Mesendoderm (in vitro differentiated cells): ENCODE measurements at regions not wholly inside any gene's neighbourhood (a gene's known extent, or its start where the extent isn't known, plus 50 kb on each side); places are given as distances from the start of the nearest gene placed in this dataset.
A peak's percentile ranks its signal among the peaks of the same experiment; 100 is the strongest.
"Not testable (repeated sequence)": the region's sequence is repeated elsewhere in the genome, so short reads cannot be mapped to it uniquely, and the experiment has no call there.

ENCODE experiments used
- DNase-seq: peaks from one replicate; pipeline ENCODE4 v3.0.0; 2013
- H2AK5ac ChIP-seq: 2 replicates; pipeline ENCODE4 v1.6.1; 2013; ENCODE audit warnings: low read length, inconsistent platforms
- H2BK120ac ChIP-seq: 2 replicates; pipeline ENCODE4 v1.6.1; 2013; ENCODE audit warnings: low read depth, mild to moderate bottlenecking, low read length, moderate library complexity, mixed read lengths
- H2BK15ac ChIP-seq: replicated peaks from 2 replicates; pipeline ENCODE4 v1.6.1; 2013; ENCODE audit warnings: low read depth, mild to moderate bottlenecking, moderate library complexity
- H2BK5ac ChIP-seq: 2 replicates; pipeline ENCODE4 v1.6.1; 2013; ENCODE audit warnings: low read length, inconsistent platforms
- H3K18ac ChIP-seq: 2 replicates; pipeline ENCODE4 v1.6.1; 2013; ENCODE audit warnings: mild to moderate bottlenecking, low read length, mixed read lengths
- H3K23ac ChIP-seq: one replicate; pipeline ENCODE4 v1.6.1; 2013; ENCODE audit warnings: low read length
- H3K27ac ChIP-seq: 2 replicates; pipeline ENCODE4 v1.5.1; 2013; ENCODE audit warnings: low read depth, mild to moderate bottlenecking, inconsistent platforms, low read length, moderate library complexity
- H3K27me3 ChIP-seq: 2 replicates; pipeline ENCODE4 v1.6.1; 2013; ENCODE audit warnings: low read length, control low read depth, mild to moderate bottlenecking, inconsistent platforms; ENCODE audit not compliant: insufficient read depth, poor library complexity
- H3K36me3 ChIP-seq: 2 replicates; pipeline ENCODE4 v1.6.1; 2013; ENCODE audit warnings: low read length, inconsistent platforms; ENCODE audit not compliant: control insufficient read depth, insufficient read depth
- H3K4ac ChIP-seq: one replicate; pipeline ENCODE4 v1.6.1; 2013; ENCODE audit warnings: low read depth, mild to moderate bottlenecking, low read length, moderate library complexity
- H3K4me1 ChIP-seq: 2 replicates; pipeline ENCODE4 v1.6.1; 2013; ENCODE audit warnings: low read depth, low read length, inconsistent platforms; ENCODE audit not compliant: control insufficient read depth
- H3K4me2 ChIP-seq: 2 replicates; pipeline ENCODE4 v1.6.1; 2013; ENCODE audit warnings: low read length
- H3K4me3 ChIP-seq: 2 replicates; pipeline ENCODE4 v1.5.1; 2013; ENCODE audit warnings: mild to moderate bottlenecking, low read length
- H3K56ac ChIP-seq: one replicate; pipeline ENCODE4 v1.6.1; 2013; ENCODE audit warnings: low read length
- H3K79me1 ChIP-seq: 2 replicates; pipeline ENCODE4 v1.6.1; 2013; ENCODE audit warnings: low read length, inconsistent platforms
- H3K79me2 ChIP-seq: 2 replicates; pipeline ENCODE4 v1.6.1; 2013; ENCODE audit warnings: mild to moderate bottlenecking, low read length; ENCODE audit not compliant: control insufficient read depth, insufficient read depth
- H3K9ac ChIP-seq: 2 replicates; pipeline ENCODE4 v1.6.1; 2013; ENCODE audit warnings: low read length, inconsistent platforms
- H4K5ac ChIP-seq: one replicate; pipeline ENCODE4 v1.6.1; 2013; ENCODE audit warnings: low read length
- H4K8ac ChIP-seq: one replicate; pipeline ENCODE4 v1.6.1; 2013; ENCODE audit warnings: low read depth, mild to moderate bottlenecking, control low read depth, low read length, moderate library complexity
- WGBS: extraction: QIAGEN DNeasy Blood & Tissue Kit; methylation state at CpG from one replicate; pipeline ENCODE4 v1.1.7; 2013; ENCODE audit warnings: low lambda C conversion rate, missing lambda C conversion rate; ENCODE audit not compliant: insufficient coverage; ENCODE audit errors: extremely low coverage; 5-methylcytosine and 5-hydroxymethylcytosine counted together

DNA sequence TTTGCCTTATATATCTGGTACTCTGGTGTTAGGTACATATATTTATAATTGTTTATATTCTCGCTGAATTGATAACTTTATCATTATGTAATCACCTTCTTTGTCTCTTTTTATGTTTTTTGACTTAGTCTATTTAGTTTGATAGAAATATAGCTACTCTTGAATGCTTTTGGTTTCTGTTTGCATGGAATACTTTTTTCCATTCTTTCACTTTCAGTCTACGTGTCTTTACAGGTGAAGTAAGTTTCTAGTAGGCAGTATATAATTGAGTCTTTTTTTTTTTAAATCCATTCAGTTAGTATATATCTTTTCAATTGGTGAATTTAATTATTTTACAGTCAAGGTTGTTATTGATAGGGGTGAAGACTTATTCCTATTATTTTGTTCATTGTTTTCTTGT lies 131.7 kb downstream of the PSAT1 start:
- no peaks in the 10 kb centered on the region for H3K36me3 ChIP-seq
- no peak overlapping the region for H3K27ac ChIP-seq

DNA sequence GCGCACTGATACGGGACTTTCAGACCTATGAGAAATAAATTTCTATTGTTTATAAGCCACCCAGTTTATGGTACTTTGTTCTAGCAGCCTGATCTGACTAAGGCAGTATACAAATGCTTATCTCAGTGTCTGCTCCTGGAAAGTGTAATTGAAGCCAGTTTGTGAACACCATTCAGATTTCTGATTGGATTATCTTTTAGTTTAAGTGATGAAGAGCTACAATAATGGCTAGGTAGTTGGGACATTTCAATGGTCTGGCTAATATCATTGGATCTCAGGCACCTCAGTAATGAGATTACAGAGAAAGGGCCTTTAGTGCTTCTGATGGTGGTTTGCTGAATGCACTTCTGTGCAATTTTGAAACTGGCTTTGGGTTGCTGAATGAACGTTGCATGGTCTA lies 133.5 kb downstream of the PSAT1 start:
- no peak overlapping the region for H3K23ac ChIP-seq
- H3K79me2 ChIP-seq: no peaks in the 10 kb centered on the region
- H3K27ac ChIP-seq: no peak overlapping the region
- H3K27me3 ChIP-seq: no peaks in the 10 kb centered on the region
- no peak overlapping the region for H4K5ac ChIP-seq
- no peak overlapping the region for H2BK5ac ChIP-seq
- no CpG with 5 or more reads among the region's 3 CpGs for WGBS
- H4K8ac ChIP-seq: no peak overlapping the region
- no peak overlapping the region for H3K18ac ChIP-seq
- H3K4ac ChIP-seq: no peak overlapping the region
- no peak overlapping the region for H2BK15ac ChIP-seq
- no peaks in the 10 kb centered on the region for H3K79me1 ChIP-seq
- no peaks in the 10 kb centered on the region for H3K4me1 ChIP-seq
- no peak overlapping the region for H2BK120ac ChIP-seq
- no peak overlapping the region for H3K4me3 ChIP-seq
- no peak for DNase-seq
- no peak overlapping the region for H3K9ac ChIP-seq
- H3K36me3 ChIP-seq: no peaks in the 10 kb centered on the region
- no peak overlapping the region for H3K56ac ChIP-seq
- H2AK5ac ChIP-seq: no peak overlapping the region
- no peak overlapping the region for H3K4me2 ChIP-seq

More for the DNA sequence above, 131.7 kb downstream of the PSAT1 start:
- H3K4ac ChIP-seq: no peak overlapping the region
- no peaks in the 10 kb centered on the region for H3K4me1 ChIP-seq
- H2AK5ac ChIP-seq: no peak overlapping the region
- H2BK5ac ChIP-seq: no peak overlapping the region
- no peak overlapping the region for H3K9ac ChIP-seq
- no peaks in the 10 kb centered on the region for H3K79me2 ChIP-seq
- no peak overlapping the region for H2BK15ac ChIP-seq
- no peak overlapping the region for H3K4me2 ChIP-seq
- H4K5ac ChIP-seq: no peak overlapping the region
- H2BK120ac ChIP-seq: no peak overlapping the region
- H3K4me3 ChIP-seq: no peak overlapping the region
- H3K79me1 ChIP-seq: no peaks in the 10 kb centered on the region
- H3K18ac ChIP-seq: no peak overlapping the region
- H3K23ac ChIP-seq: no peak overlapping the region
- H3K27me3 ChIP-seq: no peaks in the 10 kb centered on the region
- no CpG with 5 or more reads among the region's 2 CpGs for WGBS
- no peak overlapping the region for H4K8ac ChIP-seq
- H3K56ac ChIP-seq: no peak overlapping the region
- no peak for DNase-seq

- H3K79me2 ChIP-seq, H3K79me1 ChIP-seq, H3K4me2 ChIP-seq, H3K4me1 ChIP-seq, H3K9ac ChIP-seq, H3K18ac ChIP-seq, H3K4me3 ChIP-seq, H3K36me3 ChIP-seq, H2BK15ac ChIP-seq, H2BK5ac ChIP-seq, H3K4ac ChIP-seq, H3K27me3 ChIP-seq, H3K56ac ChIP-seq, H4K5ac ChIP-seq, H3K27ac ChIP-seq, H2BK120ac ChIP-seq, H2AK5ac ChIP-seq, H4K8ac ChIP-seq, DNase-seq, H3K23ac ChIP-seq: not testable (repeated sequence)
- WGBS: no CpG with 5 or more reads among the region's 6 CpGs
Measured at GRCh38 chr9:78431039-78431438, 134.1 kb downstream of the PSAT1 start.

- Histone ChIP-seq H3K56ac (no peak overlapping the region), H3K18ac (no peak overlapping the region), H4K8ac (no peak overlapping the region), H3K27ac (no peak overlapping the region), H3K4me3 (no peak overlapping the region), H2BK120ac (no peak overlapping the region), H3K4me1 (peaks cover 4% of the 10 kb centered on the region), H3K23ac (no peak overlapping the region), H3K27me3 (no peaks in the 10 kb centered on the region), H3K79me1 (no peaks in the 10 kb centered on the region), H2AK5ac (no peak overlapping the region), H3K9ac (no peak overlapping the region), H2BK5ac (no peak overlapping the region), H3K4ac (no peak overlapping the region), H3K36me3 (no peaks in the 10 kb centered on the region), H4K5ac (no peak overlapping the region), H2BK15ac (no peak overlapping the region), H3K79me2 (no peaks in the 10 kb centered on the region), H3K4me2 (no peak overlapping the region)
- no peak for DNase-seq
- WGBS: no CpG with 5 or more reads among the region's 2 CpGs
Measured at GRCh38 chr9:78436873-78437272, 139.9 kb downstream of the PSAT1 start.

GRCh38 chr9:78437296-78437695 lies 140.4 kb downstream of the PSAT1 start:
- Histone ChIP-seq H3K27ac (no peak overlapping the region), H2AK5ac (no peak overlapping the region)
- WGBS: no CpG with 5 or more reads among the region's 2 CpGs

DNA sequence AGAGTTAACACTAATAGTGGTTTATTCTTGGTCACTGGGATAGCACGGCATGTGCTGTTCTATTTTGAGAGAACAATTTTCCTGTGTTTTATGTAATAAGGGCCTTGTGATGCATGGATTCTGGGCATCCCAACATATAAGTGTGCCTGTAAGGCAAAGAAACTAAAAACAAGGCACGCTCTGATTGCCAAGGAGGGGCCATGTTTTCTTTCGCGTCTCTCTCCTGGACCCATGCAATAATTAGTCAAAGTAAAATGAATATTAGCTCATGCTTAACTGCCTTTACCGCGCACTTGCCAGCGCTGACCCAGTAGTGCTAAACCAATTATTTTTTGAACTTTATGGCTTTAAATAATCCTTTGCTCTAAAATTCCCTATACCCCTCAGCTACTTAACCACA lies 140.9 kb downstream of the PSAT1 start:
- peaks cover 4% of the 10 kb centered on the region for H3K4me1 ChIP-seq
- no peak overlapping the region for H4K8ac ChIP-seq
- no CpG with 5 or more reads among the region's 7 CpGs for WGBS
- no peaks in the 10 kb centered on the region for H3K36me3 ChIP-seq
- peak overlapping the region; percentile 19 for H3K56ac ChIP-seq
- no peak overlapping the region for H3K23ac ChIP-seq
- no peak overlapping the region for H3K4ac ChIP-seq
- H2BK120ac ChIP-seq: no peak overlapping the region
- H3K27ac ChIP-seq: no peak overlapping the region
- no peak overlapping the region for H4K5ac ChIP-seq
- H3K9ac ChIP-seq: no peak overlapping the region
- H2AK5ac ChIP-seq: no peak overlapping the region
- H3K18ac ChIP-seq: no peak overlapping the region
- no peak overlapping the region for H2BK15ac ChIP-seq
- no peaks in the 10 kb centered on the region for H3K79me1 ChIP-seq
- H2BK5ac ChIP-seq: no peak overlapping the region
- H3K4me2 ChIP-seq: no peak overlapping the region
- no peaks in the 10 kb centered on the region for H3K79me2 ChIP-seq
- no peak overlapping the region for H3K4me3 ChIP-seq
- no peaks in the 10 kb centered on the region for H3K27me3 ChIP-seq
- no peak for DNase-seq

More at GRCh38 chr9:78437296-78437695, 140.4 kb downstream of the PSAT1 start:
- H2BK120ac ChIP-seq: no peak overlapping the region
- H3K36me3 ChIP-seq: no peaks in the 10 kb centered on the region
- DNase-seq: no peak
- no peak overlapping the region for H4K8ac ChIP-seq
- no peak overlapping the region for H3K18ac ChIP-seq
- no peak overlapping the region for H2BK5ac ChIP-seq
- no peaks in the 10 kb centered on the region for H3K27me3 ChIP-seq
- H3K9ac ChIP-seq: no peak overlapping the region
- H3K4me3 ChIP-seq: no peak overlapping the region
- H3K4me2 ChIP-seq: no peak overlapping the region
- H3K56ac ChIP-seq: no peak overlapping the region
- peaks cover 4% of the 10 kb centered on the region for H3K4me1 ChIP-seq
- H3K4ac ChIP-seq: no peak overlapping the region
- H3K23ac ChIP-seq: no peak overlapping the region
- H2BK15ac ChIP-seq: no peak overlapping the region
- no peak overlapping the region for H4K5ac ChIP-seq
- H3K79me2 ChIP-seq: no peaks in the 10 kb centered on the region
- H3K79me1 ChIP-seq: no peaks in the 10 kb centered on the region
